ENCODE measurements at regions not wholly inside any gene's neighbourhood (a gene's known extent, or its start where the extent isn't known, plus 50 kb on each side); places are given as distances from the start of the nearest gene placed in this dataset.

DNA sequence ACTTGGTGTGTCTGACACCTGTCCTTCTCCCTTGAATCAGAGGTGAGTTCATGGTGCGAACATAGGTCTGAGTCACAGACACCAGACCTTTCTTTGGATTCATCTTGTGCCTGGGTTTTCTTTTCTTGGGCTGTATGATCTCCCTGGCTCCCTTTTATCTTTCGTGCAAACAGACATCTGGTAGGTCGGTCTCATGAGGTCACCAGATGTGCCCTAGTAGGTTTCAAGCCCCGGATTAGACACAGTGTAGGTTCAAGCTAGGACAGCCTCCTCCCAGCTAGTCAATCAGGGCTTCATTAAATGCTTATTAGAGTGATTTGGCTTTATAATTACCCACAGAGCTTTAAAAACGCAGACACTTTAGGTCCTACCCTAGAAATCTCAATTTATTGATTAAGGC lies 106.0 kb upstream of the MYO10 start:
- TF ChIP-seq, protein P1, sequence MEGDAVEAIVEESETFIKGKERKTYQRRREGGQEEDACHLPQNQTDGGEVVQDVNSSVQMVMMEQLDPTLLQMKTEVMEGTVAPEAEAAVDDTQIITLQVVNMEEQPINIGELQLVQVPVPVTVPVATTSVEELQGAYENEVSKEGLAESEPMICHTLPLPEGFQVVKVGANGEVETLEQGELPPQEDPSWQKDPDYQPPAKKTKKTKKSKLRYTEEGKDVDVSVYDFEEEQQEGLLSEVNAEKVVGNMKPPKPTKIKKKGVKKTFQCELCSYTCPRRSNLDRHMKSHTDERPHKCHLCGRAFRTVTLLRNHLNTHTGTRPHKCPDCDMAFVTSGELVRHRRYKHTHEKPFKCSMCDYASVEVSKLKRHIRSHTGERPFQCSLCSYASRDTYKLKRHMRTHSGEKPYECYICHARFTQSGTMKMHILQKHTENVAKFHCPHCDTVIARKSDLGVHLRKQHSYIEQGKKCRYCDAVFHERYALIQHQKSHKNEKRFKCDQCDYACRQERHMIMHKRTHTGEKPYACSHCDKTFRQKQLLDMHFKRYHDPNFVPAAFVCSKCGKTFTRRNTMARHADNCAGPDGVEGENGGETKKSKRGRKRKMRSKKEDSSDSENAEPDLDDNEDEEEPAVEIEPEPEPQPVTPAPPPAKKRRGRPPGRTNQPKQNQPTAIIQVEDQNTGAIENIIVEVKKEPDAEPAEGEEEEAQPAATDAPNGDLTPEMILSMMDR (IDR thresholded peaks at IDR 0.05): no peak
- TF ChIP-seq POLR2AphosphoS5 (IDR thresholded peaks at IDR 0.05): no peak

Measured in prostate gland (tissue), 2 donors.